Effector memory CD8-positive, alpha-beta T cell (primary cell): ENCODE measurements at regions not wholly inside any gene's neighbourhood (a gene's known extent, or its start where the extent isn't known, plus 50 kb on each side); places are given as distances from the start of the nearest gene placed in this dataset.

ENCODE experiments used
- ATAC-seq: fragments of 150-1000 bp; cut with Tn5 transposase; replicated peaks from 2 replicates; pipeline ENCODE4 v1.10.0; 2021; ENCODE audit warnings: mild to moderate bottlenecking, moderate library complexity
- DNase-seq, 3 experiments: peaks; one replicate each; pipeline ENCODE4 v3.0.0; 2021
- H3K27ac Mint-ChIP-seq, 2 donors: one replicate each; pipeline ENCODE4 v1.8.0; 2022; ENCODE audit warnings: mild to moderate bottlenecking in 2 of 2, mixed read lengths in 2 of 2, moderate library complexity in 2 of 2
- H3K27me3 Mint-ChIP-seq, 2 donors: one replicate each; pipeline ENCODE4 v1.8.0; 2022; ENCODE audit warnings: mixed read lengths in 2 of 2
- H3K36me3 Mint-ChIP-seq: one replicate; pipeline ENCODE4 v1.8.0; 2022; ENCODE audit warnings: mild to moderate bottlenecking, moderate library complexity, mixed read lengths; ENCODE audit not compliant: insufficient read depth
- H3K4me1 Mint-ChIP-seq, 2 donors: one replicate each; pipeline ENCODE4 v1.8.0; 2022; ENCODE audit warnings: low read depth in 2 of 2, mixed read lengths in 2 of 2
- H3K4me3 Mint-ChIP-seq, 2 donors: one replicate each; pipeline ENCODE4 v1.8.0; 2022; ENCODE audit warnings: mild to moderate bottlenecking in 2 of 2, mixed read lengths in 2 of 2, moderate library complexity in 2 of 2
- H3K9me3 Mint-ChIP-seq, 2 donors: one replicate each; pipeline ENCODE4 v1.8.0; 2022; ENCODE audit warnings: mixed read lengths in 2 of 2

- Mint-ChIP-seq H3K27me3 (peaks cover 24 to 63% of the 10 kb centered on the region in 2 donors), H3K4me1 (no peaks in the 10 kb centered on the region)
- no peak for ATAC-seq
Observed at GRCh38 chr10:89118091-89118490, 89.0 kb downstream of the CH25H start.

GRCh38 chr10:89115876-89116627, 91.1 kb downstream of the CH25H start:
- ATAC-seq (no peak), DNase-seq (no peak)
- H3K27ac Mint-ChIP-seq: no peak overlapping the region
- no peaks in the 10 kb centered on the region for H3K9me3 Mint-ChIP-seq
- no peaks in the 10 kb centered on the region for H3K4me1 Mint-ChIP-seq
- H3K27me3 Mint-ChIP-seq: peaks cover 22 to 46% of the 10 kb centered on the region in 2 donors
- no peaks in the 10 kb centered on the region for H3K36me3 Mint-ChIP-seq
- H3K4me3 Mint-ChIP-seq: no peak overlapping the region

More at GRCh38 chr10:89118091-89118490, 89.0 kb downstream of the CH25H start:
- Mint-ChIP-seq H3K4me3 (no peak overlapping the region), H3K27ac (no peak overlapping the region), H3K9me3 (no peaks in the 10 kb centered on the region), H3K36me3 (no peaks in the 10 kb centered on the region)
- no peak for DNase-seq

GRCh38 chr10:89114846-89115625, 92.1 kb downstream of the CH25H start:
- Mint-ChIP-seq H3K27ac (no peak overlapping the region), H3K4me1 (no peaks in the 10 kb centered on the region), H3K4me3 (no peak overlapping the region), H3K9me3 (no peaks in the 10 kb centered on the region), H3K36me3 (no peaks in the 10 kb centered on the region), H3K27me3 (peaks cover 21 to 37% of the 10 kb centered on the region in 2 donors)
- no peak for DNase-seq
- ATAC-seq: no peak

- Mint-ChIP-seq H3K27me3 (peaks cover 0 to under 1% of the 10 kb centered on the region in 2 donors), H3K36me3 (no peaks in the 10 kb centered on the region), H3K4me3 (no peak overlapping the region), H3K4me1 (peaks cover 0 to 3% of the 10 kb centered on the region in 2 donors), H3K9me3 (no peaks in the 10 kb centered on the region), H3K27ac (no peak overlapping the region)
- DNase-seq (no peak), ATAC-seq (no peak)
Observed at GRCh38 chr10:89102735-89103134, 104.4 kb downstream of the CH25H start.

- H3K27me3 Mint-ChIP-seq: no peaks in the 10 kb centered on the region
- H3K4me3 Mint-ChIP-seq: no peak overlapping the region
- ATAC-seq (no peak), DNase-seq (no peak)
- no peaks in the 10 kb centered on the region for H3K9me3 Mint-ChIP-seq
- peaks cover 0 to 3% of the 10 kb centered on the region in 2 donors for H3K4me1 Mint-ChIP-seq
- H3K36me3 Mint-ChIP-seq: no peaks in the 10 kb centered on the region
- H3K27ac Mint-ChIP-seq: no peak overlapping the region
Observed at GRCh38 chr10:89101943-89102342, 105.2 kb downstream of the CH25H start.

- Mint-ChIP-seq H3K4me1 (peaks cover 0 to 3% of the 10 kb centered on the region in 2 donors), H3K9me3 (no peaks in the 10 kb centered on the region), H3K4me3 (no peak overlapping the region), H3K27me3 (no peaks in the 10 kb centered on the region), H3K36me3 (no peaks in the 10 kb centered on the region), H3K27ac (no peak overlapping the region)
- no peak for ATAC-seq
- no peak for DNase-seq
Observed at GRCh38 chr10:89100680-89101079, 106.4 kb downstream of the CH25H start.

GRCh38 chr10:89097226-89097625, 106.6 kb downstream of the FAS start:
- H3K36me3 Mint-ChIP-seq: no peaks in the 10 kb centered on the region
- H3K9me3 Mint-ChIP-seq: no peaks in the 10 kb centered on the region
- ATAC-seq: no peak
- DNase-seq: no peak
- no peaks in the 10 kb centered on the region for H3K27me3 Mint-ChIP-seq
- no peak overlapping the region for H3K4me3 Mint-ChIP-seq
- H3K4me1 Mint-ChIP-seq: peaks cover 1 to 3% of the 10 kb centered on the region in 2 donors
- no peak overlapping the region for H3K27ac Mint-ChIP-seq

GRCh38 chr10:89095701-89096391, 105.2 kb downstream of the FAS start:
- no peak for ATAC-seq
- H3K4me3 Mint-ChIP-seq: no peak overlapping the region
- peak overlapping the region in 1 of 2 donors; percentile 52 for H3K27ac Mint-ChIP-seq

GRCh38 chr10:89093728-89094127, 103.1 kb downstream of the FAS start:
- H3K36me3 Mint-ChIP-seq: no peaks in the 10 kb centered on the region
- no peak for ATAC-seq
- no peak overlapping the region for H3K4me3 Mint-ChIP-seq
- no peak overlapping the region for H3K27ac Mint-ChIP-seq
- H3K4me1 Mint-ChIP-seq: peaks cover 1 to 3% of the 10 kb centered on the region in 2 donors
- no peaks in the 10 kb centered on the region for H3K27me3 Mint-ChIP-seq
- no peak for DNase-seq
- H3K9me3 Mint-ChIP-seq: no peaks in the 10 kb centered on the region

More at GRCh38 chr10:89095701-89096391, 105.2 kb downstream of the FAS start:
- Mint-ChIP-seq H3K9me3 (no peaks in the 10 kb centered on the region), H3K36me3 (no peaks in the 10 kb centered on the region), H3K27me3 (no peaks in the 10 kb centered on the region), H3K4me1 (peaks cover 1 to 3% of the 10 kb centered on the region in 2 donors)
- no peak for DNase-seq

- H3K36me3 Mint-ChIP-seq: no peaks in the 10 kb centered on the region
- H3K9me3 Mint-ChIP-seq: no peaks in the 10 kb centered on the region
- peaks cover 0 to 1% of the 10 kb centered on the region in 2 donors for H3K4me1 Mint-ChIP-seq
- no peaks in the 10 kb centered on the region for H3K27me3 Mint-ChIP-seq
- DNase-seq (no peak), ATAC-seq (no peak)
- H3K4me3 Mint-ChIP-seq: no peak overlapping the region
- H3K27ac Mint-ChIP-seq: no peak overlapping the region
Observed at GRCh38 chr10:89092981-89093380, 102.4 kb downstream of the FAS start.

GRCh38 chr10:89092439-89092838, 101.8 kb downstream of the FAS start:
- Mint-ChIP-seq H3K4me3 (no peak overlapping the region), H3K36me3 (no peaks in the 10 kb centered on the region), H3K27me3 (no peaks in the 10 kb centered on the region), H3K4me1 (peaks cover 0 to 1% of the 10 kb centered on the region in 2 donors), H3K27ac (no peak overlapping the region), H3K9me3 (no peaks in the 10 kb centered on the region)
- ATAC-seq: no peak
- DNase-seq: no peak

GRCh38 chr10:89091496-89091895, 100.9 kb downstream of the FAS start:
- ATAC-seq (no peak), DNase-seq (no peak)
- H3K27ac Mint-ChIP-seq: no peak overlapping the region
- peaks cover 0 to 1% of the 10 kb centered on the region in 2 donors for H3K4me1 Mint-ChIP-seq
- H3K36me3 Mint-ChIP-seq: no peaks in the 10 kb centered on the region
- H3K4me3 Mint-ChIP-seq: no peak overlapping the region
- no peaks in the 10 kb centered on the region for H3K27me3 Mint-ChIP-seq
- no peaks in the 10 kb centered on the region for H3K9me3 Mint-ChIP-seq

GRCh38 chr10:89090756-89091445, 100.3 kb downstream of the FAS start:
- peaks cover 0 to 1% of the 10 kb centered on the region in 2 donors for H3K4me1 Mint-ChIP-seq
- H3K27me3 Mint-ChIP-seq: no peaks in the 10 kb centered on the region
- no peaks in the 10 kb centered on the region for H3K9me3 Mint-ChIP-seq
- DNase-seq (no peak), ATAC-seq (no peak)
- no peaks in the 10 kb centered on the region for H3K36me3 Mint-ChIP-seq
- H3K27ac Mint-ChIP-seq: no peak overlapping the region
- H3K4me3 Mint-ChIP-seq: no peak overlapping the region
